Right lung (tissue), 2 donors: ENCODE measurements at regions not wholly inside any gene's neighbourhood (a gene's known extent, or its start where the extent isn't known, plus 50 kb on each side); places are given as distances from the start of the nearest gene placed in this dataset.

Experiments used
- DNase-seq, 2 donors: peaks; one replicate each; pipeline ENCODE4 v3.0.0-alpha.2; 2013

DNA sequence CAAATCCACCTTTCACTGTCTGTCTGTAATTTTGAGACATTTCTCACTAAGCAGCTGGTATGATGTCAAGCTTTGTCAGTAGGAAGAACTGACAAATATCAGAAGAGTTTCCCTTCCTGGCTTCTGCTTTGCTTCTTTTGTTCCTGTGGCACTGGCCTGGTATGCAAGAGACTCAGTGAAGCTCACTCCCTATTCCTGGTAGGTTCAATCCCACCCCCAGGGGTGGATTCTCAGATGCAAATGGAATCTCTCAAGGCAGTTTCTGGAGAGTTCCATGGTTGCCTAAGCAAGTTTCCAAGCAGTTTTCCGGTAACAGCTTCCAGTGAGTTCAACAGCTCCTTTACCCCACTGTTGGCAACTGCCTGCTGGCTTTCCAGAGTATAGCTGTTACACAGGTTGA lies 683.4 kb downstream of the PTPRC start:
- DNase-seq: no peak

DNA sequence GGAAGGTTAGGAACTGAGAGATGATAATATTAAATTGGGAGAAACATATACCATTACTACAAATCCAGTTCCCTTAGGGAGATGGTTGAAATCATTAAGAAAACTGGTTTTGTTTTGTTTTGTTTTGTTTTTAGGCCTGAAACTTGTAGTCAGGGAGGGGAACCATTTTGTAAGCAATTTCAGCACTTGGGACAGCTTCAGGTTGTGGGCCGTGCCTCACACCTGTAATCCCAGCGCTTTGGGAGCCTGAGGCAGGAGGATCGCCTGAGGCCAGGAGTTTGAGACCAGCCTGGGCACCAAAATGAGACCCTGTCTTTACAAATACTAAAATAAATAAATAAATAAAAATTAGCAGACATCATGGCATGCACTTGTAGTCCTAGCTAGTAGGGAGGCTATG lies 694.3 kb upstream of the NR5A2 start:
- no peak for DNase-seq

DNA sequence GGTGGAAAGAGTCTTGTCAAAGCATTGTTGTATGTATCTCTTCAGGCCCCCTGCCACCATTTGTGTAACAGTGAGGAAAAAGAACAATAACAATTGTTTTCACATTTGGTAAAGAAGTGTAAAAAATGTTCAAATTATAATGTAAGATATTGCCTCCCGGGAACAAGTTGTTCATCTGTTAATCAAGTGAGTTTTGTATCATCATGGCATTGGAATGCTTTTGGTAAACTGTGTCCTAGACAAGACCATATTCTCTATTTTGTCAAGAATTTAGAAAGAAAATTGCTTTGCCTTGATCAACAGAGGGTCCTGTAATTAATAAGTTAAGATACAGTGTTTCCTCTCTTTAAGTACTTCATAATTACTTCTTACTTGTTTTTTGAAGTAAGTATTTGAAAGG lies 692.0 kb upstream of the NR5A2 start:
- DNase-seq: no peak

DNA sequence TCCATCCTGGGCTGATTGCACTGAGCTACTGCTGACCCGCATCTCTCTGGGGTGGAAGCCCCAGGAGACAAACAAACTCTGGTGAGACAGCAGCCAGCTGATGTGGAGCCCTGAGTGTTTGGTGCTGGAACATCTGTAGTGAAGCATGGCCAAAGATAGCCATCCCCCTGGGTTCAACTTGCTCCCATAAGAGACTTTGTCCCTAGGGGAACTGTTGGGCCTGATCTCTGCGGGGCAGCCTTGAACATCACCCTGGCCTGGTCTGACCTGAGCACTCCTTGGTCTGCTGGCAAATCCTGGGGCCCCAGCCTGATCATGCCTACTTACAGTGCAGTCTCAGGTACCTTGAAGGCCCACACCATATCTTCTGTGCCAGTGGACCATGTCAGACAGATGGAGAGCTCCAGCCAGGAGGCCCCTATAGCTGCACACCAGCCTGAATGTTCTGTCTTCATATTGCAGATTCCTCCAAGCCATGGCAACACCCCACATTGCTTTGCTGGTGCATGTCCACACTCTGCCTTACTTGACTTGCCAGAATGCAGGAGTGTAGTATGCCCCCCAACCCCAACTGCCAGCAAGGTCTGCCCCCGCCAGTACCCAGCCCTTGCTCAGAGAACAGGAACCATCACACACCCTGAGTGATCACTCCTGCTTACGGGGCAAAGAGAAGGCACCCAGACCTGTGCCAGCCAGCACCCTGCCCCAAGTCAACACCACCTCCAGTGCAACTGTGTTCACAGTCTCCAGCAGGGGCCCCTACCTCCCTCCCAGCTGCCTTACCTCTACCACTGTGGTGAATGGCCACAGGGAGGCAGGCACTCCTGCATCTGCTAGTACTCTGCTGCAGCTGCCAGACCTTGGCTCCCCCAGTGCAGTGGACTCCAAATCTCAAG lies 690.5 kb upstream of the NR5A2 start:
- DNase-seq: no peak

DNA sequence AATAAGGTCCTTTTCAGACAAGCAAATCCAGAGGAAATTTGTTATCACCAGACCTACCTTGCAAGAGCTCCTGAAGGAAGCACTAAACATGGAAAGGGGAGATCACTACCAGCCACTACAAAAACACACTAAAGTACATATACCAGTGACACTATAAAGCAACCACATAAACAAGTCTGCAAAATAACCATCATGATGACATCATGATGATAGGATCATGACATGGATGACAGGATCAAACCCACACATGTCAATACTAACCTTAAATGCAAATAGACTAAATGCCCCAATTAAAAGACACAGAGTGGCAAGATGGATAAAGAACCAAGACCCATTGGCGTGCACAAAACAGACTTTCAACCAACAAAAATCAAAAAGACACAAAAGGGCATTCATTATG lies 688.8 kb upstream of the NR5A2 start:
- no peak for DNase-seq

DNA sequence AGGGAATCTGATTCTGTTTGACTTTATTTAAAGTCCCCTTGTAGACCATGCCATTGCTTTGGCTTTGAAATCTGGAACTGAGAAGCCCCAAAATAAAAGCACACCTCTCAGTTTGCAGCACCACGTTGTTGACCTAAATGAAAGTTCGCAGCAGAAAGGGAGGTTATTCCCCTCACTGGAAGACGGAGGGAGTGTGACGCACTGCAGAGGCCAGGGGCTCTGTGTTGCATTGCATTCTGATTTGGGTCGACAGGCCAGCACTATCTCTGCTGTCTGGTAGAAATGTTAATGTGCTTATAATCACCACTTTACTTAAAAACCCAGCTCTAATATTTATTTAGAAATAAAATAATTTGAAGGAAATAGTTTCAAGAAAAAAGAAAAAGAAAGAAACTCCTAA lies 675.2 kb upstream of the NR5A2 start:
- DNase-seq: no peak

DNA sequence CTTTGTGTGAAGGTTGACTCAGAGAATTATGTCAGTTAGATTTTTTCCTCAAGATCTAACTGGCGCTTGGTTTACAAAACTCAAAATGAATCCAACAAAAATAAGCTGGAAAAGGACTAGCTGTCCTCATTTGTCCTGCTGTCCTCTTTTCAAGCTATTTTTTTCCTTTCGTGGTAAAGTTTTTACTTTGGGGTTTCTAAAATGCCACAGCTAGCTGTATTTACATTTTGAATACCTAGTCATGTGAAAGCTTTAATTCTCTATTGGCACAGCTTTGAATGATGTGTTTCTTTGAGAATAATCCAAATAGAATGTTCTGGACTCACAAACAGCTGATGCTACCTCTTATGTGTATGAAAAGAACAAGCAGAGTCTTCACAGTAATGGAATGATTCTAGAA lies 673.6 kb upstream of the NR5A2 start:
- no peak for DNase-seq

DNA sequence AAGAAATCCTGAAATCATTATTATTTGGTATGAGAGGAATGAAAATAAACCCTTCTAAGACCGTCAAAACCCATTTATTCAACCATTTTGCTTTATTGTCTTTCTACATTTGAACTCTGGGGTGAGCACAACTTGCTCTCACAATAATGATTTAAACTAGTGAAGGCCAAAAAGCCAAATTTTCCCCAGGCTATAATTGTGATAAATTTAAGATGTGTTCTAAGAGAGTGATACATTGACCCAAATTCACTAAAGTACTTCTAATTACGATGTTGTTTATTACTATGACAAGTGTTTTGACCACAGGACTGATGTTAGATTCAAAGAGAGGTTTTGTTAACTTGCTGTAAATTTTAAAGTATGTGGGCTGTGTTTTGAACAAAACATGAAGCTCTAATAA lies 670.9 kb upstream of the NR5A2 start:
- DNase-seq: no peak

DNA sequence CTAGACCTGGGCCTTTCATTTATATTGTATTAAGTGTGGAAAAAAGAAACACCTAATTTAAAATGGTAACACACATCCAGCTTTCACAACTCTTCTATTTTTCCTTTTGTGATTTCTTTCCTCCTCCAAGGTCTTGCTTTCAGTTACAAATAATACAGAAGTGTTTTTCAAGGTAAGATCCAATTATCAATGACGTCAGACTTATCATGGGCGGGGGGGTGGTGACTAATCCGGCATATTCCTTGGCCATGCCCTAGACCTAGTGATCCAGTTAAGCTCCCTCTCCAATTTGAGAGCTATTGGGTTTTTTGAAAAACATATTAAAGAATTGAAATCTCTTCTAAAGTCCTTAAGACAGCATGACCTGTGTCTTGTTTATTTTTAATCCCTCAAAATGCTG lies 669.9 kb upstream of the NR5A2 start:
- no peak for DNase-seq

DNA sequence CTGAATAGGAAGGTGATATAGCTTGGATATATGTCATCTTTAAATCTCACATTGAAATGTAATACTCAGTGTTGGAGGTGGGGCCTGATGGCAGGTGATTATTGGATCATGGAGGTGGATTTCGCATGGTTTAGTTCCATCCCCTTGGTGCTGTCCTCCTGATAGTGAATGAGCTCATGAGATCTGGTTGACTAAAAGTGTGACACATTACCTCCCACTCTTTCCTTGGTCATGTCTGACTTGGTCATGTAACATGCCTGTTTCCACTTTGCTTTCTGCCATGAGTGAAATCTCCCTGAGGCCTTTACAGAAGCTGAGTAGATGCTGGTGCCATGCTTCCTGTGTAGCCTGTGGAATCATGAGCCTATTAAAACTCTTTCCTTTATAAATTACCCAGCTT lies 664.5 kb upstream of the NR5A2 start:
- DNase-seq: no peak

DNA sequence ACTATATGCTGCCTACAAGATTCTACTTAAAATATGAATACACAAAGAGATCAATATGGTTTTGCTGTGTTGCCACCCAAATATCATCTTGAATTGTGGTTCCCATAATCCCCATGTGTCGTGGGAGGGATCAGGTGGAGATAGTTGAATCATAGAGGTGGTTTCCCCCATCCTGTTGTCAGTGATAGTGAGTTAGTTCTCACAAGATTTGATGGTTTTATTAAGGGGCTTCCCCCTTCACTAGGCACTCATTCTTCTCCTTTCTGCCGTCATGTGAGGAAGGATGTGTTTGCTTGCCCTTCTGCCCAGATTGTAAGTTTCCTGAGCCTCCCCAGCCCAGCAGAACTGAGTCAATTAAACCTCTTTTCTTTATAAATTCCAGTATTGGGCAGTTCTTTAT lies 654.4 kb upstream of the NR5A2 start:
- no peak for DNase-seq

DNA sequence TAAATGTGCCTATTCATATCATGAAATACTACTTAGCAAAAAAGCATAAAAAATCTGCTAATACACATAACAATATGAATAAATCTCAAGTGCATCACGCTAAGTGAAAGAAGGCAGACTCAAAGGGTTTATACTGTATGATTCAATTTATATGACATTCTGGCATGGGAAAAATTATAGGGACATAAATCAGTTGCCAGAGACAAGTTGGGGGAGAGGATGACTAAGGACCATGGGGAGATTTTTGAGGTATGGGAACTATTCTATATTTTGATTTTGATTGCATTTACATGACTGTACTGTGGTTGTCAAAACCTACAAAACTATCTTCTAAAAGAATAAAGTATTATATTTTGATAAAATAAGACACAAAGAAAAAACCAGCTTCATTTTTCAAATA lies 650.3 kb upstream of the NR5A2 start:
- DNase-seq: no peak

DNA sequence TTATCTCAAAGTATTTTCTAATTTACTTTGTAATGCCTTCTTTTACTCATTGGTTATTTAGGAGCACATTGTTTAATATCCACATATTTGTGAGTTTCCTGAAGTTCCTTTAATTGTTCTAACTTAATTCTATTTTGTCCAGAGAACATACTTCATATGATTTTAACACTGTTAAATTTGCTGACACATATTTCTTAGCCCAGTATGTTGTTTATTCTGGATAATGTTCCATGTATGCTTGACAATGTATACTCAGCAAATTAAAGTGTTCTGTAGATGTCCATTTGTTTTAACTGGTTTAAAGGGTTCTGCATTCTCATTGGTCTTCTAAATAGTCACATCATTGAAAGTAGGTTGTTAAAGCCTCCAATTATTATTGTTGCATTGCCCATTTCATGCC lies 643.7 kb upstream of the NR5A2 start:
- no peak for DNase-seq

DNA sequence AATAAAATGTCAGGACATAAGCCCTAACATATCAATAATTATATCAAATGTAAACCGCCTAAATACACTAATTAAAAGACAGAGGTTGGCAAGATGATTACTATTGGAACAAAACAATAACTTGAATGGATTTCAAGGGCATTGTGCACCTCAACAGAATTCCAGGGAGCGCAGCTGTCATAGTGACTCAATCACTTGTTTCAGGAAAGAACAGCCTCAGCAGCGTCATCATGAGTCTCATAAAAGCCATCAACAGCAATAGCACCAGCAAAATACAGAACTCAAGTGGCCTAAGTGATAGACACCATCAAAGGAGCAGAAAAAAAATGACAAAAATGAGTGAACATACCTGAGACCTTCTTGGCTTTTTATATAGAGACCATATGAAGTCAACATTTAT lies 632.7 kb upstream of the NR5A2 start:
- no peak for DNase-seq

DNA sequence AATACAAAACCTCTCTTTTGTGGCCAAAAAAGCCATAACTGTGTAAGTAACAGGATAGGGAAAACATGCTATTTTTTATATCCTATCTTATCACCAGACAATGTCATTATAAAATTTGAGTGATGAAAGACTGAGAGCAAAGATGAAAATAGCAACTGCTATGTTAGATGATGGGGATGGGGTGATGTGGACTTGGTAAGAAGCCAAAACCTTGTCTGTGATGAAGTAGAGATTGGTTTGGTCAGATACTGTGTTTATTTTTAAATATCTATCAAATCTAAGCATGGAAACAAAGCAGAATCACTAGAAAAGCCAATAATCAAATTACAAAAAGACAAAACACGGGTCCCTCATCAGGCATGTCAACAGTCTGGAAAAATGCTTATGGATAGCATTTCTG lies 631.1 kb upstream of the NR5A2 start:
- DNase-seq: no peak

DNA sequence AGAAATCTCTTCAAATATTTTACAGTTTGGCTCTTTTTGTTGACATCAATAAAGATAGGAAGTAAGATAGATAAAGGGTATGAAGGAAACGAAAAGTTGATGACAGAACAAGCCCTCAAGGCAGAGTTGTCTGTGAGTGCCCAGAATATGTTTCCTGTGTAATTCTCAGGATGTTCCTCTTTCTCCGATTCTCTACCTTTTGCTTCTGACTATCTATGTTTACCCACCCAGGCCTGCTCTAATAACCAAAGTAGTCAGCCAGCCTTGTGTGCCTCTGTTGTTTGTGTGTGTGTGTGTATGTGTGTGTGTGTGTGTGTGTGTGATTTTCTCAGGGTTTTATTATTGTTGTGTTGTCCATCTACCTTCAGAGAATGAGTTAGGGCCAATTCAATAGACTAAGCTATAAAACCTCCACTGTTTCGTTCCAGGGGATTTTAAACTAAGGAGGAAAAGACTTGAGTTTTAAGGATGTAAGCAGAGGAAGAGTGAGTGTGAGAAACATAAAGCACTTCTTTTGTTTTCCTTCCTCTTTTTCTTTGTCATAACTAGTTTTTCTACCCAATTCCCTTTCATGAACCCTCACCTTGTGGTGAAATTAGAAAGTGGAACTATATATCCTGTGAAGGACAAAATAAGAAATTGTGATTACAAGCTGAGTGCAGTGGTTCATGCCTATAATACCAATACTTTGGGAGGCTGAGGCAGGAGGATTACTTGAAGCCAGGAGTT lies 627.4 kb upstream of the NR5A2 start:
- no peak for DNase-seq

DNA sequence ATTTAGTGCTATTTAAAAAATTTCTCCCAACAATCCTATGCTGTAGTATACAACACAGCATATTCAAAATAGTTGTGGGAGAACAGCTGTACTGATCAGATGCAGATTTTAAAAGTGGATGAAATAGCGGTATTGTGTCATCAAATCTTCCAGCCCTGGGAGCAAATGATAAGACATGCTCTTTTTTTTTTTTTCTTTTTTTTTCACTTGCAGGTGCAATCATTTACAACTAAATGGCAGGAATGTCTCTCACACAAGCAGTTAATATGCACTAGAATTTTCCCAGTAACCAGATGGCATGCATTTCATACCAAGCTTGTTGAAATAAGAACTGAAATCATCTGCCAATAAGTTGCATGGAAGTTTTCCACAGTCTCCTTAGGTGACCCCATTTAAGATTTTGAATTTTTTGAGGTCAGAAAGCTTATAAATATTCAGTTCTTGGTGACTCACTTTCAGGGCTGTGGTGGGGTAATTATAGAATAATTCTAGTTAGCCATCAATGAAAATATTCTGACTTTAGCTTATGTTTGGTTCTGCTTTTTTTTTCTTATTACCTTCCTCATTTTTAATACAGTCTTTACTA lies 623.9 kb upstream of the NR5A2 start:
- DNase-seq: no peak

DNA sequence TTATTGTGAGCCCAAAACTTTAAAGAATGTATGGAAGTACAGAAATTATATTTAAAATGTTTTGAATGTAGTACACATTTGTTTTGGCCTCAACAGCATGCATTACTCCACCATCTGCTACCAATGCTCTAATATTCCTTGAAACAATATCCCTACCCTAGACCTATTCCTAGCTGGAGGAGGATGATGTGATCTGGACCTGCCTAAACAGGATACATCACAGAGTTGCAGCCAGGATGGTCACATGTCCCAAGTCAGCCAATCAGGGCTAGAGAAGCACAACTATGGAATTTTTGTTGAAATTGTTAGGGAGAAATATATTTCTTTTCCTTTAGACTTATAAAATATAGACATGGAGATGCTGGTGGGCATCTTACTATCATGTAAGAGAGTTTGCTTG lies 623.3 kb upstream of the NR5A2 start:
- no peak for DNase-seq

DNA sequence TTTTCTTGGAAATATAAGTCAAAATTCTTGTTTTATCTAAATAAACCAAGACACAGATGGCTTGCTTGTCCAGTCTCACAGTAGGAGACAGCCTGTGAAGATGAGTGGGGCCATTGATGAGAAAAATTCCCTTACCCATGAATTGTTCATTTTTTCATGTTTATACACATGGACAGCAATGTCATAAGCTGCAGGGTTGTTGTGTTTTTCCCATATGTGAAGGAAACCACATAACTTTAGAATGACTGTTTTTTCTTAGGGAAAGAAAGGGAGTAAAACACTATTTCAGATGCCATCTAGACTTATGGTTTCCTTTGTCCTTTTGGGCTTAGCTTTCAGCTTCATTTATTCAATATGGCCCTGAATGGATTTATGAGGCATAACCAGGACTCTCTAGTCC lies 622.5 kb upstream of the NR5A2 start:
- no peak for DNase-seq

DNA sequence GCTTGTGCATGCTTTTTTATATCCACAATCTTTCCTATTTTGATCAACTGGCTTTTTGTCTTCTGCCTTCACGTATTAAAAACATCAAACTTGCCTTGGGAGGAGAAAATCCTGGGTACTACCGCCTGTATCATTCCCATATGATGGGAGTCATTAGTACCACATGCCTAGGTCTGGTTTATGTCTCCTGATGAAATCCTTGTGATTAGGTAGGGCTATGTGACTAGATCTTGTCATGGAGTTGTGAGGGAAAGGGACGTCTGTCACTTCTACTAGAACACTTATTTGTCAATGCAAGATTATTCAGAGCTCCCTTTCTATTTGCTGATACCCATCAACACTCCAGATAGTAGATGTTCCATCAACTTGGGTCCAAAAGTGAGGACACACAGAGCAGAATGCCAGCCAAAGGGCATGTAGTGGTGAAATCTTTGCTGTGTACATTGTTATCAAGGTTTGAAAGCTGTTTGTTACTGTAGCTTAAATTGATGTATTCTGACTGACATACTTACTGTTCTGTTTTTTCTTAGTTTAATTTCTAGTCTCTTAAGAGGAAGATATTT lies 621.8 kb upstream of the NR5A2 start:
- no peak for DNase-seq

DNA sequence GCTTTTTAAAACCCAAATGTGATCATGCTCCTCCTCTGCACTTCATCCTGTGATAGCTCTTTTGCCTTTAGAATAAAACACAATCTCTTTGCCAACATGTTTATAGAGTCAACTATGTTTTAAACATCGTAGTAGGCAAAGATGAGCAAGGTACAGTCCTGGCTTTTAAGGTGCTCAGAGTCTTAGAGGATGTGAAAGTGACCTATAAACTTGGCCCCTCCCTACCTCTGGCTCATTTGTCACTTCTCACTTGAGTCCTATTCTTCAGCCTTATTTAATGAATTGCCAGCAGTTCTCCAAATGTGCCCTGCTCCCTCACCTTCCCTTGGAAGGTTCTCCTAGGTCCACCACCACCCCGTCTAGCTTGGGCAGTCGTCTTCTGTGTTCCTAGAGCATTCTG lies 617.0 kb upstream of the NR5A2 start:
- no peak for DNase-seq

DNA sequence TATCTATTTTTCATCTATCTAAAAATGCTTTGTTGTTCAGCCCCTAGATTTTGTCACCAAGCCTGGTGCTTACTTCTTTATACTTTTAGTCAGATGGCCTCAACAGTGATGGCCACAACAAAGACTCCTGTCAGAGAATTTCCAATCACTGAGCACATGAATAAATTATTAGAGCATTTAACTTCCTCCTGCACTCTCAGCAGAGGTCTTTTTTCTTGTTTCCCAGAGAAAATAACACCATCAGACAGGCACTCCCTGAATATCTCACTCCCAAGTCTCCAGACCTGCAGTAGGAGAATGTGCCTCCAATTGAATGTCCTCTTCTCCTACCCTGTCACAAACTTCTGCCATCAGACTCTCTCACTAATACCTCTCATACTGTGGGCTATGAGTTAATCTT lies 616.0 kb upstream of the NR5A2 start:
- no peak for DNase-seq

DNA sequence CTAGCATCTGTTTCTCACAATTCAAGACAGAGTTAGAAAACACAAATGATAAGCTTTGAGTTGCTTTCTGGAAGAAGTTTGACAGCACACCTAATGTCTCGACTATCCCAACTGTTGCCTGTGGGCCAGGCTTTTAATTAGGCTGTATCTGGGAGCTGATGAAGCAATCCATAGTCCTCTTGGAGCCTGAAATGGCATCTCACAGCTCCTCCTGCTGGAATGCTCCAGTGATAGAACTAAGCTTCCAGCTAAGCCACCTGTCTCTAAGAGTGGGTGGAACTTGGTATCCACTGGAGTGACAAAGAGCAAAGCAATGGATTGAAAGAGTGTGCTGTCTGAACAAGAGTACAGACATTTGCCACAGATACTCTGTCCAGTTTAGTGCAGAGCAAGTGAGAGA lies 605.3 kb upstream of the NR5A2 start:
- DNase-seq: no peak
